HepG2 (cell line): ENCODE measurements at regions not wholly inside any gene's neighbourhood (a gene's known extent, or its start where the extent isn't known, plus 50 kb on each side); places are given as distances from the start of the nearest gene placed in this dataset.

Experiments used
- ATAC-seq: fragments of 200-7000 bp; cut with Tn5 transposase; 3 replicates; pipeline ENCODE4 v1.9.1; 2020; ENCODE audit warnings: mild to moderate bottlenecking, moderate library complexity
- BruUV-seq: library from RNA; stranded (reverse); fragments of 400-500 nt; replicated peaks from 2 replicates; lab custom pipeline; 2021; lab: Mats Ljungman, UMichigan
- CTCF ChIA-PET: fragments of 300-600 bp; formaldehyde crosslinking; extraction: SDS; loops from one replicate; lab custom pipeline; 2021; ENCODE audit warnings: low total read pairs, inconsistent platforms, low intra/inter-chr PET ratio; lab: Yijun Ruan, JAX
- POLR2A ChIA-PET: fragments of 350-600 bp; sonication (Branson Sonifier 250); formaldehyde crosslinking; loops from one replicate; lab custom pipeline; 2020; ENCODE audit warnings: antibody characterized with exemption, inconsistent platforms; lab: Yijun Ruan, JAX
- DNase-seq: peaks from one replicate; pipeline ENCODE4 v3.0.0-alpha.2; 2015; ENCODE audit warnings: low spot score
- FAIRE-seq: peaks from 3 replicates; lab custom pipeline; 2011; peaks lifted over from hg19 to GRCh38; lab: Jason Lieb, UNC
- H2AFZ ChIP-seq: one replicate; pipeline ENCODE4 v1.6.1; 2011; ENCODE audit warnings: low read length, inconsistent platforms
- H3K27ac ChIP-seq: fragments of 300-600 bp; 3 replicates; pipeline ENCODE4 v1.8.0; 2011; ENCODE audit warnings: mixed run types, mild to moderate bottlenecking, mixed read lengths, low read length, inconsistent platforms; ENCODE audit not compliant: insufficient read depth; ENCODE audit errors: extremely low read length
- H3K27me3 ChIP-seq, 2 experiments: fragments of 200-600 bp in 1 of 2; 2 replicates in 1 of 2; 3 replicates in 1 of 2; pipeline versions ENCODE4 v1.6.0 to v1.8.0; 2011; ENCODE audit warnings: low read length in 2 of 2, mild to moderate bottlenecking in 2 of 2, moderate library complexity in 2 of 2, inconsistent platforms in 1 of 2; ENCODE audit not compliant: insufficient read depth in 2 of 2, control insufficient read depth in 1 of 2
- H3K36me3 ChIP-seq, 2 experiments: fragments of 200-600 bp in 1 of 2; replicated peaks in 1 of 2; 2 replicates in 1 of 2; 3 replicates in 1 of 2; pipeline versions ENCODE4 v1.5.1 to v1.8.0; 2011; ENCODE audit warnings: low read length in 2 of 2, inconsistent platforms in 1 of 2; ENCODE audit not compliant: insufficient read depth in 2 of 2, control insufficient read depth in 1 of 2
- H3K4me1 ChIP-seq: 2 replicates; pipeline ENCODE4 v1.5.1; 2012; ENCODE audit warnings: low read length, inconsistent platforms; ENCODE audit not compliant: insufficient read depth
- H3K4me2 ChIP-seq: 2 replicates; pipeline ENCODE4 v1.6.0; 2011; ENCODE audit warnings: low read depth, low read length, inconsistent platforms
- H3K4me3 ChIP-seq, 3 experiments: fragments of 200-600 bp in 1 of 3; sonication (generic), shearing (Covaris generic) in 1 of 3; replicated peaks in 1 of 3; 2 replicates each; pipeline ENCODE4 v1.5.1; 2011 to 2016; ENCODE audit warnings: low read length in 3 of 3, inconsistent platforms in 2 of 3, low read depth in 2 of 3, mild to moderate bottlenecking in 2 of 3, control low read depth in 1 of 3, mixed read lengths in 1 of 3; ENCODE audit not compliant: insufficient read depth in 1 of 3
- H3K79me2 ChIP-seq: one replicate; pipeline ENCODE4 v1.6.1; 2011; ENCODE audit warnings: low read length, inconsistent platforms; ENCODE audit not compliant: insufficient read depth
- H3K9ac ChIP-seq: 2 replicates; pipeline ENCODE4 v1.6.0; 2011; ENCODE audit warnings: mild to moderate bottlenecking, low read depth, low read length, inconsistent platforms; ENCODE audit not compliant: insufficient read depth
- H3K9me3 ChIP-seq: 2 replicates; pipeline ENCODE4 v1.5.1; 2012; ENCODE audit warnings: mild to moderate bottlenecking, low read length
- H4K20me1 ChIP-seq: 2 replicates; pipeline ENCODE4 v1.6.0; 2011; ENCODE audit warnings: inconsistent platforms, mild to moderate bottlenecking, low read length, moderate library complexity; ENCODE audit not compliant: insufficient read depth
- DBP ChIP-seq: sonication (generic); formaldehyde crosslinking; IDR thresholded peaks from 2 replicates; pipeline ENCODE4 v1.4.0; 2020; ENCODE audit warnings: missing genetic modification reagents; ENCODE audit errors: not compliant biosample characterization
- FIP1L1 ChIP-seq: fragments of 200-400 bp; formaldehyde crosslinking; IDR thresholded peaks from 2 replicates; pipeline ENCODE4 v1.6.1; 2018; ENCODE audit warnings: low read depth, mild to moderate bottlenecking, low read length, moderate library complexity, borderline replicate concordance; ENCODE audit not compliant: insufficient read depth
- MAFF ChIP-seq: IDR thresholded peaks from 2 replicates; pipeline ENCODE4 v1.6.1; 2011; ENCODE audit warnings: low read depth, low read length, improper control_type of control experiment
- MTA1 ChIP-seq: sonication (generic); formaldehyde crosslinking; IDR thresholded peaks from 2 replicates; pipeline ENCODE4 v1.4.0; 2020; ENCODE audit warnings: missing genetic modification reagents, mild to moderate bottlenecking, borderline replicate concordance
- MTF1 ChIP-seq: sonication (generic); formaldehyde crosslinking; IDR thresholded peaks from 2 replicates; pipeline ENCODE4 v1.5.0; 2020; ENCODE audit warnings: missing genetic modification reagents
- NCOA2 ChIP-seq: sonication (generic); formaldehyde crosslinking; IDR thresholded peaks from 2 replicates; pipeline ENCODE4 v1.8.0; 2022; ENCODE audit warnings: inconsistent platforms
- SMC3 ChIP-seq: IDR thresholded peaks from 2 replicates; pipeline ENCODE4 v1.6.1; 2011; ENCODE audit warnings: low read length, improper control_type of control experiment
- SRSF4 ChIP-seq: fragments of 200-400 bp; formaldehyde crosslinking; IDR thresholded peaks from one replicate; pipeline ENCODE4 v1.6.1; 2018; ENCODE audit warnings: mild to moderate bottlenecking, low read depth, low read length, moderate library complexity; ENCODE audit not compliant: poor library complexity, severe bottlenecking
- ZNF354B ChIP-seq: sonication (generic); formaldehyde crosslinking; IDR thresholded peaks from 2 replicates; pipeline ENCODE4 v1.8.0; 2022; ENCODE audit warnings: mild to moderate bottlenecking, missing genetic modification reagents
- ZNF432 ChIP-seq: sonication (generic); formaldehyde crosslinking; IDR thresholded peaks from 2 replicates; pipeline ENCODE4 v1.5.0; 2020; ENCODE audit warnings: missing genetic modification reagents, mild to moderate bottlenecking, borderline replicate concordance
- ZNF446 ChIP-seq: sonication (generic); formaldehyde crosslinking; IDR thresholded peaks from 2 replicates; pipeline ENCODE4 v1.5.0; 2020; ENCODE audit warnings: mild to moderate bottlenecking, missing genetic modification reagents
- ZNF589 ChIP-seq: sonication (generic); formaldehyde crosslinking; conservative IDR thresholded peaks from 2 replicates; pipeline ENCODE4 v1.8.0; 2022; ENCODE audit warnings: mild to moderate bottlenecking, moderate library complexity, missing genetic modification reagents
- ZNF629 ChIP-seq: sonication (generic); formaldehyde crosslinking; conservative IDR thresholded peaks from 2 replicates; pipeline ENCODE4 v1.5.0; 2020; ENCODE audit warnings: missing genetic modification reagents
- in situ Hi-C: cut with HindIII; loops from 2 replicates; pipeline ENCODE4 v1.10.0; 2017; ENCODE audit warnings: low pct_unique_long_range_greater_than_20kb; ENCODE audit not compliant: extremely low pct_ligation_motif_present
- intact Hi-C: fragments of 100-400 bp; cut with micrococcal nuclease; formaldehyde crosslinking; loops from one replicate; pipeline ENCODE4 v1.10.0; 2022; ENCODE audit not compliant: unreplicated experiment
- TF ChIP-seq, protein P1 (sequence below): sonication (generic); formaldehyde crosslinking; IDR thresholded peaks from 2 replicates; pipeline ENCODE4 v1.5.0; 2020; ENCODE audit warnings: mild to moderate bottlenecking, missing genetic modification reagents

- TF ChIP-seq, protein P1, sequence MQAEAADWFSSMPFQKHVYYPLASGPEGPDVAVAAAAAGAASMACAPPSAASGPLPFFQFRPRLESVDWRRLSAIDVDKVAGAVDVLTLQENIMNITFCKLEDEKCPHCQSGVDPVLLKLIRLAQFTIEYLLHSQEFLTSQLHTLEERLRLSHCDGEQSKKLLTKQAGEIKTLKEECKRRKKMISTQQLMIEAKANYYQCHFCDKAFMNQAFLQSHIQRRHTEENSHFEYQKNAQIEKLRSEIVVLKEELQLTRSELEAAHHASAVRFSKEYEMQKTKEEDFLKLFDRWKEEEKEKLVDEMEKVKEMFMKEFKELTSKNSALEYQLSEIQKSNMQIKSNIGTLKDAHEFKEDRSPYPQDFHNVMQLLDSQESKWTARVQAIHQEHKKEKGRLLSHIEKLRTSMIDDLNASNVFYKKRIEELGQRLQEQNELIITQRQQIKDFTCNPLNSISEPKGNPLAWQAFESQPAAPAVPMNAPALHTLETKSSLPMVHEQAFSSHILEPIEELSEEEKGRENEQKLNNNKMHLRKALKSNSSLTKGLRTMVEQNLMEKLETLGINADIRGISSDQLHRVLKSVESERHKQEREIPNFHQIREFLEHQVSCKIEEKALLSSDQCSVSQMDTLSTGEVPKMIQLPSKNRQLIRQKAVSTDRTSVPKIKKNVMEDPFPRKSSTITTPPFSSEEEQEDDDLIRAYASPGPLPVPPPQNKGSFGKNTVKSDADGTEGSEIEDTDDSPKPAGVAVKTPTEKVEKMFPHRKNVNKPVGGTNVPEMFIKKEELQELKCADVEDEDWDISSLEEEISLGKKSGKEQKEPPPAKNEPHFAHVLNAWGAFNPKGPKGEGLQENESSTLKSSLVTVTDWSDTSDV (CRISPR knock-in tag): no peak
- TF ChIP-seq MAFF: no peak
- TF ChIP-seq ZNF589 (CRISPR knock-in tag): no peak
These were observed 310.5 kb upstream of the EMCN start (continued) for GRCh38 chr4:100828364-100828763.

GRCh38 chr4:100827756-100828155, 309.9 kb upstream of the EMCN start:
- H3K79me2 ChIP-seq: no peaks in the 10 kb centered on the region
- no peak overlapping the region for H2AFZ ChIP-seq
- no peak overlapping the region for H3K4me2 ChIP-seq
- no peak overlapping the region for H3K4me3 ChIP-seq
- no peak overlapping the region for H3K9ac ChIP-seq
- no peaks in the 10 kb centered on the region for H3K27me3 ChIP-seq
- ChIA-PET POLR2A (no interaction called here), CTCF (no interaction called here)
- no peak for DNase-seq
- FAIRE-seq: no peak
- no peaks in the 10 kb centered on the region for H3K9me3 ChIP-seq
- in situ Hi-C loops: no loop called here
- TF ChIP-seq ZNF446 (CRISPR knock-in tag): no peak
- no peak for TF ChIP-seq SRSF4
- TF ChIP-seq ZNF629 (CRISPR knock-in tag): no peak
- no peak for TF ChIP-seq NCOA2 (CRISPR knock-in tag)
- TF ChIP-seq ZNF432 (CRISPR knock-in tag): no peak
- no peak for TF ChIP-seq SMC3
- TF ChIP-seq ZNF354B (CRISPR knock-in tag): no peak
- no peak for TF ChIP-seq DBP
- no peak for TF ChIP-seq FIP1L1
- TF ChIP-seq MTA1 (CRISPR knock-in tag): no peak
- TF ChIP-seq MTF1: no peak
- no TSS peak for BruUV-seq
- ATAC-seq: no peak
- intact Hi-C loops: no loop called here
- no peaks in the 10 kb centered on the region for H4K20me1 ChIP-seq
- no peak overlapping the region for H3K27ac ChIP-seq
- H3K4me1 ChIP-seq: peaks cover 15% of the 10 kb centered on the region
- no peaks in the 10 kb centered on the region for H3K36me3 ChIP-seq
